SJCRH30 (cell line): ENCODE measurements at regions not wholly inside any gene's neighbourhood (a gene's known extent, or its start where the extent isn't known, plus 50 kb on each side); places are given as distances from the start of the nearest gene placed in this dataset.

ENCODE experiments used
- DNase-seq, 2 experiments: peaks; one replicate each; pipeline ENCODE4 v3.0.0-alpha.2; 2015 to 2020
- H3K27ac ChIP-seq: fragments of 250-450 bp; sonication (Bioruptor Pico); 2 replicates; pipeline ENCODE4 v1.5.1; 2020; ENCODE audit warnings: mild to moderate bottlenecking, moderate library complexity
- H3K27me3 ChIP-seq: fragments of 250-450 bp; sonication (Bioruptor Pico); 2 replicates; pipeline ENCODE4 v1.5.1; 2020; ENCODE audit warnings: mild to moderate bottlenecking, moderate library complexity
- H3K36me3 ChIP-seq: fragments of 250-450 bp; sonication (Bioruptor Pico); 2 replicates; pipeline ENCODE4 v1.5.1; 2020; ENCODE audit warnings: mild to moderate bottlenecking, moderate library complexity
- H3K4me1 ChIP-seq: fragments of 250-450 bp; sonication (Bioruptor Pico); 2 replicates; pipeline ENCODE4 v1.5.1; 2020; ENCODE audit warnings: mild to moderate bottlenecking, moderate library complexity
- H3K4me3 ChIP-seq: fragments of 250-450 bp; sonication (Bioruptor Pico); 2 replicates; pipeline ENCODE4 v1.5.1; 2020; ENCODE audit warnings: mild to moderate bottlenecking, moderate library complexity
- H3K9me3 ChIP-seq: fragments of 250-450 bp; sonication (Bioruptor Pico); replicated peaks from 2 replicates; pipeline ENCODE4 v1.5.1; 2020; ENCODE audit warnings: mild to moderate bottlenecking, moderate library complexity

- Histone ChIP-seq H3K4me1 (no peaks in the 10 kb centered on the region), H3K9me3 (no peaks in the 10 kb centered on the region), H3K36me3 (no peaks in the 10 kb centered on the region; the same call in 1 of the 2 replicates), H3K27ac (no peak overlapping the region), H3K4me3 (no peak overlapping the region), H3K27me3 (0 out of 2 replicates have a peak, but pooled peaks cover 2% of the 10 kb centered on the region)
- peak; percentile 72 to 86 for DNase-seq
Observed at GRCh38 chr9:36728651-36729520, 156.2 kb downstream of the MELK start.

GRCh38 chr9:36729906-36730305 is 157.2 kb downstream of the MELK start:
- Histone ChIP-seq H3K4me3 (no peak overlapping the region), H3K4me1 (no peaks in the 10 kb centered on the region), H3K27ac (no peak overlapping the region), H3K36me3 (no peaks in the 10 kb centered on the region; the same call in 1 of the 2 replicates), H3K27me3 (0 out of 2 replicates have a peak, but pooled peaks cover 2% of the 10 kb centered on the region), H3K9me3 (no peaks in the 10 kb centered on the region)
- no peak for DNase-seq

GRCh38 chr9:36730414-36730813 is 157.7 kb downstream of the MELK start:
- no peaks in the 10 kb centered on the region; the same call in 1 of the 2 replicates for H3K36me3 ChIP-seq
- no peaks in the 10 kb centered on the region for H3K4me1 ChIP-seq
- H3K4me3 ChIP-seq, result no peak overlapping the region
- 0 out of 2 replicates have a peak, but pooled peaks cover 2% of the 10 kb centered on the region for H3K27me3 ChIP-seq
- H3K27ac ChIP-seq, result no peak overlapping the region
- H3K9me3 ChIP-seq, result no peaks in the 10 kb centered on the region
- no peak for DNase-seq

- Histone ChIP-seq H3K27me3 (0 out of 2 replicates have a peak, but pooled peaks cover 2% of the 10 kb centered on the region), H3K4me3 (no peak overlapping the region), H3K4me1 (no peaks in the 10 kb centered on the region), H3K27ac (no peak overlapping the region), H3K36me3 (no peaks in the 10 kb centered on the region; the same call in 1 of the 2 replicates), H3K9me3 (no peaks in the 10 kb centered on the region)
- DNase-seq, result no peak
Observed at GRCh38 chr9:36731068-36731956, 158.6 kb downstream of the MELK start.

GRCh38 chr9:36734737-36735136 is 162.0 kb downstream of the MELK start:
- Histone ChIP-seq H3K27me3 (0 out of 2 replicates have a peak, but pooled peaks cover 2% of the 10 kb centered on the region), H3K9me3 (no peaks in the 10 kb centered on the region), H3K4me1 (no peaks in the 10 kb centered on the region), H3K4me3 (no peak overlapping the region), H3K27ac (no peak overlapping the region), H3K36me3 (no peaks in the 10 kb centered on the region)
- DNase-seq, result no peak

- Histone ChIP-seq H3K4me1 (no peaks in the 10 kb centered on the region), H3K27ac (no peak overlapping the region), H3K36me3 (no peaks in the 10 kb centered on the region), H3K27me3 (0 out of 2 replicates have a peak, but pooled peaks cover 2% of the 10 kb centered on the region), H3K9me3 (no peaks in the 10 kb centered on the region), H3K4me3 (no peak overlapping the region)
- no peak for DNase-seq
Observed at GRCh38 chr9:36736648-36737047, 164.0 kb downstream of the MELK start.

- Histone ChIP-seq H3K27me3 (no peaks in the 10 kb centered on the region), H3K9me3 (no peaks in the 10 kb centered on the region), H3K4me1 (no peaks in the 10 kb centered on the region), H3K36me3 (no peaks in the 10 kb centered on the region), H3K27ac (no peak overlapping the region), H3K4me3 (no peak overlapping the region)
- DNase-seq, result no peak
Observed at GRCh38 chr9:36738318-36738976, 165.8 kb downstream of the MELK start.

GRCh38 chr9:36739373-36740116 is 166.8 kb downstream of the MELK start:
- no peaks in the 10 kb centered on the region for H3K27me3 ChIP-seq
- no peak overlapping the region for H3K27ac ChIP-seq
- no peaks in the 10 kb centered on the region for H3K36me3 ChIP-seq
- no peaks in the 10 kb centered on the region for H3K9me3 ChIP-seq
- no peaks in the 10 kb centered on the region for H3K4me1 ChIP-seq
- no peak for DNase-seq
- H3K4me3 ChIP-seq, result no peak overlapping the region

GRCh38 chr9:36742264-36742663 is 169.6 kb downstream of the MELK start:
- Histone ChIP-seq H3K4me1 (no peaks in the 10 kb centered on the region), H3K4me3 (no peak overlapping the region), H3K27ac (no peak overlapping the region), H3K9me3 (no peaks in the 10 kb centered on the region), H3K36me3 (no peaks in the 10 kb centered on the region), H3K27me3 (no peaks in the 10 kb centered on the region)
- no peak for DNase-seq

- H3K36me3 ChIP-seq, result no peaks in the 10 kb centered on the region
- H3K27ac ChIP-seq, result no peak overlapping the region
- no peaks in the 10 kb centered on the region for H3K27me3 ChIP-seq
Observed at GRCh38 chr9:36744678-36745077, 172.0 kb downstream of the MELK start.

GRCh38 chr9:36745977-36746376 is 173.3 kb downstream of the MELK start:
- no peaks in the 10 kb centered on the region for H3K4me1 ChIP-seq
- no peaks in the 10 kb centered on the region for H3K27me3 ChIP-seq
- no peak overlapping the region for H3K27ac ChIP-seq
- no peaks in the 10 kb centered on the region for H3K36me3 ChIP-seq
- DNase-seq, result no peak
- H3K4me3 ChIP-seq, result no peak overlapping the region
- H3K9me3 ChIP-seq, result no peaks in the 10 kb centered on the region

More at GRCh38 chr9:36744678-36745077, 172.0 kb downstream of the MELK start:
- H3K4me1 ChIP-seq, result no peaks in the 10 kb centered on the region
- DNase-seq, result peak; percentile 28 to 29
- H3K9me3 ChIP-seq, result no peaks in the 10 kb centered on the region
- H3K4me3 ChIP-seq, result no peak overlapping the region

- no peak for DNase-seq
- H3K27me3 ChIP-seq, result no peaks in the 10 kb centered on the region
- no peaks in the 10 kb centered on the region for H3K36me3 ChIP-seq
- no peaks in the 10 kb centered on the region for H3K9me3 ChIP-seq
- H3K27ac ChIP-seq, result no peak overlapping the region
- H3K4me3 ChIP-seq, result no peak overlapping the region
- no peaks in the 10 kb centered on the region for H3K4me1 ChIP-seq
Observed at GRCh38 chr9:36746415-36746814, 173.7 kb downstream of the MELK start.

- Histone ChIP-seq H3K4me1 (no peaks in the 10 kb centered on the region), H3K9me3 (no peaks in the 10 kb centered on the region), H3K4me3 (no peak overlapping the region), H3K36me3 (no peaks in the 10 kb centered on the region), H3K27me3 (no peaks in the 10 kb centered on the region), H3K27ac (no peak overlapping the region)
- DNase-seq, result peak; percentile 57 to 68
Observed at GRCh38 chr9:36748322-36748899, 175.7 kb downstream of the MELK start.

- H3K9me3 ChIP-seq, result no peaks in the 10 kb centered on the region
- H3K36me3 ChIP-seq, result no peaks in the 10 kb centered on the region
- no peaks in the 10 kb centered on the region for H3K27me3 ChIP-seq
- no peak for DNase-seq
- no peaks in the 10 kb centered on the region for H3K4me1 ChIP-seq
- no peak overlapping the region for H3K4me3 ChIP-seq
- no peak overlapping the region for H3K27ac ChIP-seq
Observed at GRCh38 chr9:36749461-36749860, 176.8 kb downstream of the MELK start.
